ENCODE measurements at regions not wholly inside any gene's neighbourhood (a gene's known extent, or its start where the extent isn't known, plus 50 kb on each side); places are given as distances from the start of the nearest gene placed in this dataset.

DNA sequence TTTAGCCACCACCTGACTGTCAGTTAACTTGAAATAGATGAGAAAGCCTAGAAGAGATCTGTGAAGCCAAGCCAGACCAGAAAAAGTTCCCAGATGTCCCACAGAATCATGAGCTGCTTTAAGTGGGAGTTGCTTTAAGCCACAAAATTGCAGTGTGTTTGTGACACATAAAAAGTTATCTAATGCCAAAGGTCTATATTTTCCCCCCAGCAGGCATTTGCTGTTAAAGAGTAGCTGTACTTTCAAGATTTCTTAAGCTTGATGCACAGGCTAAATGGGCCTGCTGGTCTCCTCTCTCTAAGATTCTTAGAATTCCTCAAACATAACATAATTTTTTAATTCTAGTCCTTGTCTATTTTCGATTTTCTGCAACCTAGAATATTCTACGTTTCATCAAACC is 825.7 kb downstream of the FAM181B start:
- TF ChIP-seq POLR2A (IDR thresholded peaks at IDR 0.05) (no peak), CTCF (IDR thresholded peaks at IDR 0.05) (no peak)

Measured in Peyer's patch (tissue), 4 donors.